Endothelial cell of umbilical vein (primary cell): ENCODE measurements at regions not wholly inside any gene's neighbourhood (a gene's known extent, or its start where the extent isn't known, plus 50 kb on each side); places are given as distances from the start of the nearest gene placed in this dataset.

ENCODE experiments used
- BruUV-seq: library from RNA; stranded (reverse); fragments of 400-500 nt; replicated peaks from 2 replicates; lab custom pipeline; 2021; lab: Mats Ljungman, UMichigan
- CTCF ChIA-PET: fragments of 300-600, 350-600 bp; sonication (Branson Sonifier 250); formaldehyde crosslinking; loops from one replicate; lab custom pipeline; 2021; ENCODE audit warnings: antibody characterized with exemption, inconsistent platforms; lab: Charles Lee
- POLR2A ChIA-PET: fragments of 300-600, 350-600 bp; sonication (Branson Sonifier 250); formaldehyde crosslinking; loops from one replicate; lab custom pipeline; 2021; ENCODE audit warnings: antibody characterized with exemption, inconsistent platforms; lab: Charles Lee
- DNase-seq: peaks from one replicate; pipeline ENCODE4 v3.0.0-alpha.2; 2011; ENCODE audit warnings: low read depth, low spot score
- FAIRE-seq: peaks from 2 replicates; lab custom pipeline; 2011; peaks lifted over from hg19 to GRCh38; lab: Jason Lieb, UNC
- H2AFZ ChIP-seq: 2 replicates; pipeline ENCODE4 v1.6.0; 2012; ENCODE audit warnings: low read depth, low read length, control low read depth, inconsistent platforms
- H3K27ac ChIP-seq: 2 replicates; pipeline ENCODE4 v1.5.1; 2011; ENCODE audit warnings: low read depth, mild to moderate bottlenecking, control low read depth, low read length, moderate library complexity; ENCODE audit not compliant: insufficient read depth
- H3K27me3 ChIP-seq, 2 experiments: 2 replicates each; pipeline versions ENCODE4 v1.6.0 to v1.6.1; 2011; ENCODE audit warnings: low read length in 2 of 2, mixed read lengths in 1 of 2; ENCODE audit not compliant: control insufficient read depth in 2 of 2, insufficient read depth in 2 of 2
- H3K36me3 ChIP-seq, 2 experiments: 2 replicates in 1 of 2; 3 replicates in 1 of 2; pipeline ENCODE4 v1.5.1; 2011; ENCODE audit warnings: low read length in 2 of 2, mild to moderate bottlenecking in 1 of 2, moderate library complexity in 1 of 2; ENCODE audit not compliant: control insufficient read depth in 2 of 2, insufficient read depth in 2 of 2; ENCODE audit errors: extremely low read depth in 1 of 2
- H3K4me1 ChIP-seq: 3 replicates; pipeline ENCODE4 v1.5.1; 2011; ENCODE audit warnings: mild to moderate bottlenecking, low read length; ENCODE audit not compliant: control insufficient read depth, insufficient read depth; ENCODE audit errors: extremely low read depth
- H3K4me2 ChIP-seq: 2 replicates; pipeline ENCODE4 v1.6.1; 2011; ENCODE audit warnings: low read length, control low read depth, mixed read lengths; ENCODE audit not compliant: insufficient read depth
- H3K4me3 ChIP-seq, 3 experiments: fragments of 200-600 bp in 1 of 3; sonication (generic), shearing (Covaris generic) in 1 of 3; replicated peaks in 1 of 3; 2 replicates each; pipeline ENCODE4 v1.5.1; 2011 to 2016; ENCODE audit warnings: control low read depth in 3 of 3, low read length in 3 of 3, mild to moderate bottlenecking in 2 of 3, inconsistent platforms in 1 of 3, low read depth in 1 of 3, moderate library complexity in 1 of 3; ENCODE audit not compliant: insufficient read depth in 1 of 3
- H3K79me2 ChIP-seq: 2 replicates; pipeline ENCODE4 v1.6.0; 2012; ENCODE audit warnings: low read length, inconsistent platforms; ENCODE audit not compliant: control insufficient read depth, insufficient read depth
- H3K9ac ChIP-seq: replicated peaks from 2 replicates; pipeline ENCODE3; 2011; ENCODE audit warnings: low read length, control low read depth; ENCODE audit not compliant: insufficient read depth; ENCODE audit errors: extremely low read depth
- H3K9me1 ChIP-seq: replicated peaks from 3 replicates; pipeline ENCODE4 v1.6.0; 2011; ENCODE audit warnings: mild to moderate bottlenecking, low read length; ENCODE audit not compliant: control insufficient read depth, insufficient read depth; ENCODE audit errors: extremely low read depth
- H3K9me3 ChIP-seq: replicated peaks from 2 replicates; pipeline ENCODE4 v1.5.1; 2012; ENCODE audit warnings: low read length, inconsistent platforms; ENCODE audit not compliant: control insufficient read depth, insufficient read depth
- H4K20me1 ChIP-seq: replicated peaks from 2 replicates; pipeline ENCODE3; 2011; ENCODE audit warnings: mild to moderate bottlenecking, low read length; ENCODE audit not compliant: control insufficient read depth, insufficient read depth; ENCODE audit errors: extremely low read depth
- CTCF ChIP-seq, 2 donors: IDR thresholded peaks; 1 replicate in 1 of 2; 2 replicates in 1 of 2; pipeline ENCODE4 v1.5.1; 2011; ENCODE audit warnings: low read length in 2 of 2, mild to moderate bottlenecking in 2 of 2, moderate library complexity in 2 of 2, control low read depth in 1 of 2, inconsistent platforms in 1 of 2, low read depth in 1 of 2; ENCODE audit not compliant: insufficient read depth in 1 of 2; ENCODE audit errors: extremely low read depth in 1 of 2
- EZH2 ChIP-seq: IDR thresholded peaks from 2 replicates; pipeline ENCODE4 v1.6.1; 2012; ENCODE audit warnings: borderline replicate concordance, low read depth, mild to moderate bottlenecking, moderate library complexity, low read length, inconsistent platforms; ENCODE audit not compliant: severe bottlenecking
- FOS ChIP-seq: IDR thresholded peaks from 2 replicates; pipeline ENCODE4 v1.6.1; 2011; ENCODE audit warnings: mild to moderate bottlenecking, low read length, moderate library complexity, borderline replicate concordance; ENCODE audit not compliant: insufficient read depth
- GATA2 ChIP-seq: IDR thresholded peaks from 2 replicates; pipeline ENCODE4 v1.7.0; 2011; ENCODE audit warnings: low read depth, mild to moderate bottlenecking, moderate library complexity, mixed read lengths, low read length; ENCODE audit not compliant: insufficient read length, insufficient read depth
- JUN ChIP-seq: IDR thresholded peaks from 2 replicates; pipeline ENCODE4 v1.6.1; 2011; ENCODE audit warnings: borderline replicate concordance, low read depth; ENCODE audit not compliant: insufficient read length, insufficient read depth
- MAX ChIP-seq: IDR thresholded peaks from 2 replicates; pipeline ENCODE4 v1.6.1; 2011; ENCODE audit not compliant: insufficient read depth, insufficient read length
- MYC ChIP-seq: IDR thresholded peaks from one replicate; pipeline ENCODE4 v1.6.1; 2011; ENCODE audit warnings: mild to moderate bottlenecking, low read depth, low read length
- POLR2A ChIP-seq: IDR thresholded peaks from 2 replicates; pipeline ENCODE4 v1.6.1; 2012; ENCODE audit warnings: low read depth, mild to moderate bottlenecking, control low read depth, low read length
- POLR2AphosphoS5 ChIP-seq: IDR thresholded peaks from 2 replicates; pipeline ENCODE4 v1.6.1; 2012; ENCODE audit warnings: low read depth, mild to moderate bottlenecking, control low read depth, low read length, moderate library complexity; ENCODE audit not compliant: insufficient read depth
- dilution Hi-C: fragments of 300-500 bp; cut with MboI; formaldehyde crosslinking; loops from one replicate; pipeline ENCODE4 v1.15.0; 2019; ENCODE audit warnings: low sequenced_read_pairs; ENCODE audit not compliant: extremely low pct_ligation_motif_present
- intact Hi-C: fragments of 100-400 bp; cut with micrococcal nuclease; formaldehyde crosslinking; loops from one replicate; pipeline ENCODE4 v1.10.0; 2022

- DNase-seq (no peak), FAIRE-seq (no peak)
- Histone ChIP-seq H3K4me1 (no peaks in the 10 kb centered on the region), H3K4me2 (no peak overlapping the region), H3K79me2 (no peaks in the 10 kb centered on the region), H3K27me3 (no peaks in the 10 kb centered on the region), H2AFZ (no peak overlapping the region), H3K27ac (no peak overlapping the region), H3K9me3 (peaks cover 3% of the 10 kb centered on the region), H3K9ac (no peak overlapping the region), H3K9me1 (no peaks in the 10 kb centered on the region), H4K20me1 (no peaks in the 10 kb centered on the region), H3K4me3 (no peak overlapping the region), H3K36me3 (no peaks in the 10 kb centered on the region)
- BruUV-seq: no TSS peak
- intact Hi-C loops: no loop called here
- ChIA-PET POLR2A (no interaction called here), CTCF (no interaction called here)
- dilution Hi-C loops: no loop called here
- no peak for TF ChIP-seq GATA2
- TF ChIP-seq JUN: no peak
- TF ChIP-seq POLR2AphosphoS5: no peak
- TF ChIP-seq POLR2A: no peak
- TF ChIP-seq FOS: no peak
- TF ChIP-seq CTCF (IDR thresholded peaks at IDR 0.05; ENCODE audit: extremely low read depth in 1 of 2, insufficient read depth in 1 of 2, low read depth in 1 of 2, low read length in 2 of 2): no peak
- TF ChIP-seq MAX: no peak
- TF ChIP-seq EZH2: no peak
- no peak for TF ChIP-seq MYC
Measured at GRCh38 chr15:26075770-26076169, 212.6 kb upstream of the ATP10A start.
